MCF 10A (cell line): ENCODE measurements at regions not wholly inside any gene's neighbourhood (a gene's known extent, or its start where the extent isn't known, plus 50 kb on each side); places are given as distances from the start of the nearest gene placed in this dataset.

ENCODE experiments used
- BruUV-seq: library from RNA; stranded (reverse); fragments of 400-500 nt; replicated peaks from 2 replicates; lab custom pipeline; 2021; lab: Mats Ljungman, UMichigan
- CTCF ChIA-PET: fragments of 300-600 bp; sonication (Branson Sonifier 250); formaldehyde crosslinking; extraction: SDS; loops from one replicate; lab custom pipeline; 2021; ENCODE audit warnings: antibody characterized with exemption, inconsistent platforms; lab: Yijun Ruan, JAX
- POLR2A ChIA-PET: fragments of 300-600, 350-650 bp; sonication (Branson Sonifier 250); formaldehyde crosslinking; extraction: SDS; loops from one replicate; lab custom pipeline; 2020; ENCODE audit warnings: antibody characterized with exemption, inconsistent platforms; lab: Yijun Ruan, JAX
- DNase-seq: peaks from one replicate; pipeline ENCODE4 v3.0.0-alpha.2; 2018; ENCODE audit not compliant: unreplicated experiment
- H3K27ac Mint-ChIP-seq: one replicate; pipeline ENCODE4 v1.8.0; 2022; ENCODE audit warnings: mild to moderate bottlenecking, low read depth, mixed read lengths; ENCODE audit not compliant: unreplicated experiment
- H3K27me3 Mint-ChIP-seq: one replicate; pipeline ENCODE4 v1.8.0; 2022; ENCODE audit warnings: mixed read lengths; ENCODE audit not compliant: insufficient read depth, unreplicated experiment
- H3K36me3 Mint-ChIP-seq: one replicate; pipeline ENCODE4 v1.8.0; 2022; ENCODE audit warnings: mild to moderate bottlenecking, moderate library complexity, mixed read lengths; ENCODE audit not compliant: insufficient read depth, unreplicated experiment
- H3K4me1 Mint-ChIP-seq: one replicate; pipeline ENCODE4 v1.8.0; 2022; ENCODE audit warnings: mixed read lengths; ENCODE audit not compliant: insufficient read depth, unreplicated experiment
- H3K4me3 Mint-ChIP-seq: one replicate; pipeline ENCODE4 v1.8.0; 2022; ENCODE audit warnings: mild to moderate bottlenecking, moderate library complexity, mixed read lengths; ENCODE audit not compliant: unreplicated experiment
- H3K9me3 Mint-ChIP-seq: one replicate; pipeline ENCODE4 v1.8.0; 2022; ENCODE audit warnings: mixed read lengths; ENCODE audit not compliant: unreplicated experiment
- intact Hi-C: fragments of 100-400 bp; cut with micrococcal nuclease; formaldehyde crosslinking; loops from 2 replicates; pipeline ENCODE4 v1.14.1; 2022
- TF ChIP-seq, protein P1 (sequence below): fragments of 200-600 bp; IDR thresholded peaks from one replicate; pipeline ENCODE4 v1.8.0; 2022; ENCODE audit warnings: antibody characterized with exemption, mild to moderate bottlenecking; ENCODE audit not compliant: unreplicated experiment

DNA sequence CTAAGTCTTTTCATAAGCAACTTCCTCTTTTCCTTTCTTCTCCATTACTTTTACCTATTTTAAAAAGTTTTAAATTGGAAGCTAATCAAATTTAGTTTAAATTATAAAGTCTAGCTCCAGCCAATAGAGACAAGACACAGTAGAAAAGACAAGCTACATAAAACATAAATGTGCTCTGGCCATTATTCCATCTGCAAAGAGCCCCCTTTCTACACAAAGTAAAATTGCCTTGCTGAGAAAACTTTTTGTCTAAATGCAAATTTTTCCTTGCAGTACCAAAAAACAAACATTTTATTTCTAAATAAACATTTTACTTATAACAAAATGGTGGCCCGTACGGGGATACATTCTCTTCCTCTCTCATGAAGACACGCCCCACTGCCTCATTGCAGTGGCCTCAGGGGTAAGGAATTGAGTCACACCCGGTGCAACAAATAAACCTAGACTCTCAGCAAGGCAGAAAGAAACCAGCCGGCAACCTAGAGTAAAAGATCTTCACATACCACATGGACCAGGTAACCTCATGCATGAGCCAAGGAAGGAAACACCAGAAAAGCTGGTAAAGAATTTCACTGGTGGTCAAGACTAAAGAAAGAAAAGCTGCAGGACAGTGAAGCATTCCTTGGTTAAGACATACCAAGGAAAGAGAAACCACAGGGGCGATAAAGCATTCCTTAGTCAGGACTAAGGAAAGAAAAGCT, 71.6 kb upstream of the ZNF746 start:
- H3K4me1 Mint-ChIP-seq, result peaks cover 5% of the 10 kb centered on the region
- intact Hi-C loops, result no loop called here
- no peak for DNase-seq
- H3K9me3 Mint-ChIP-seq, result peaks cover 20% of the 10 kb centered on the region
- H3K4me3 Mint-ChIP-seq, result no peak overlapping the region
- CTCF ChIA-PET, result interaction anchor here (1.2 to 1.5 kb wide), 2 partner anchors 9 to 56 kb away, joined by 3 to 4 read pairs; no protein-coding TSS in a partner anchor
- no TSS peak for BruUV-seq
- H3K36me3 Mint-ChIP-seq, result peaks cover 11% of the 10 kb centered on the region
- TF ChIP-seq, protein P1, sequence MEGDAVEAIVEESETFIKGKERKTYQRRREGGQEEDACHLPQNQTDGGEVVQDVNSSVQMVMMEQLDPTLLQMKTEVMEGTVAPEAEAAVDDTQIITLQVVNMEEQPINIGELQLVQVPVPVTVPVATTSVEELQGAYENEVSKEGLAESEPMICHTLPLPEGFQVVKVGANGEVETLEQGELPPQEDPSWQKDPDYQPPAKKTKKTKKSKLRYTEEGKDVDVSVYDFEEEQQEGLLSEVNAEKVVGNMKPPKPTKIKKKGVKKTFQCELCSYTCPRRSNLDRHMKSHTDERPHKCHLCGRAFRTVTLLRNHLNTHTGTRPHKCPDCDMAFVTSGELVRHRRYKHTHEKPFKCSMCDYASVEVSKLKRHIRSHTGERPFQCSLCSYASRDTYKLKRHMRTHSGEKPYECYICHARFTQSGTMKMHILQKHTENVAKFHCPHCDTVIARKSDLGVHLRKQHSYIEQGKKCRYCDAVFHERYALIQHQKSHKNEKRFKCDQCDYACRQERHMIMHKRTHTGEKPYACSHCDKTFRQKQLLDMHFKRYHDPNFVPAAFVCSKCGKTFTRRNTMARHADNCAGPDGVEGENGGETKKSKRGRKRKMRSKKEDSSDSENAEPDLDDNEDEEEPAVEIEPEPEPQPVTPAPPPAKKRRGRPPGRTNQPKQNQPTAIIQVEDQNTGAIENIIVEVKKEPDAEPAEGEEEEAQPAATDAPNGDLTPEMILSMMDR, result no peak
- POLR2A ChIA-PET, result no interaction called here
- H3K27me3 Mint-ChIP-seq, result no peaks in the 10 kb centered on the region
- H3K27ac Mint-ChIP-seq, result no peak overlapping the region

DNA sequence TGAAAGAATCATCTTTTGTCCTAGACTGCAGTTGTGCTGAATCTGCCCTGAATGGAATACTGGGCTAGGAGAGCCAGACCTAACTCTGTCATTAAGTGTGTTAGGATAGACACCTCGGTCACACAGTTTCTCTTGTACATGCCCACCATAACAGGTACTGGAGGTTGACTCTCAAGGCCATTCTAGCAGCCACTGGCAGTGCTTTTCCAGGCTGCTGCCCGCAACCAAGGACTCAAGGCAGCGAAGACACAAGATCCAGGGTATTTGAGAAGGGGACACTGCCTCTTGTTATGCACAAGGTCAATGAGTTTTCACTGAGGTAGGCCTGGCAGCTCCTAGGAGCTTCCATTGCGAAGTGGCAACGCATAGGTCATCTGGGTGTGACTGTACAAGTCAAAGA, 70.6 kb upstream of the ZNF746 start:
- ChIA-PET CTCF (interaction anchor here (1.2 to 1.5 kb wide), 2 partner anchors 8 to 57 kb away, joined by 3 to 4 read pairs; no protein-coding TSS in a partner anchor), POLR2A (no interaction called here)
- no peak for DNase-seq
- no TSS peak for BruUV-seq
- no peak overlapping the region for H3K27ac Mint-ChIP-seq
- intact Hi-C loops, result no loop called here
- peaks cover 20% of the 10 kb centered on the region for H3K9me3 Mint-ChIP-seq
- TF ChIP-seq, protein P1, result no peak
- H3K27me3 Mint-ChIP-seq, result no peaks in the 10 kb centered on the region
- H3K36me3 Mint-ChIP-seq, result peaks cover 11% of the 10 kb centered on the region
- H3K4me1 Mint-ChIP-seq, result peaks cover 5% of the 10 kb centered on the region
- no peak overlapping the region for H3K4me3 Mint-ChIP-seq

DNA sequence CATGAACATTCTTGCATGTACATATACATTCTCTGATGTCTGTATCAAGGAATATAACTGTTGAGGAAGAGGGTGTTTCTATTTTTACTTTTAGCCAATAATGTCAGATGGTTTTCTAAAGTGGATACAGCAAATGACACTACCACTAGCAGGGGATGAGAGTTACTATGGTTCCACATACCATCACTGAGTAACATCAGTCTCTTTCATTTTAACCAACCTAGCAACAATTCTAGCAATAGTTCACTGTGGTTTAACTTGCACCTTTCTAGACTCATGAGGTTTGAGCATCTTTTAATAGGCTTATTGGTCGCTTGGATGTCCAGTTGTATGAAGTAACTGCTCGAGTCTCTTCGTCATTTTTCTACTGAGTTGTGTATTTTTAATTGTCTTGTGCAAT, 68.5 kb upstream of the ZNF746 start:
- no peak for DNase-seq
- CTCF ChIA-PET, result no interaction called here
- H3K36me3 Mint-ChIP-seq, result peaks cover 11% of the 10 kb centered on the region
- TF ChIP-seq, protein P1, result no peak
- peaks cover 5% of the 10 kb centered on the region for H3K4me1 Mint-ChIP-seq
- H3K27me3 Mint-ChIP-seq, result no peaks in the 10 kb centered on the region
- H3K4me3 Mint-ChIP-seq, result no peak overlapping the region
- BruUV-seq, result no TSS peak
- POLR2A ChIA-PET, result interaction anchor here (0.7 kb wide), 2 partner anchors 105 to 1198 kb away, joined by 3 read pairs; no protein-coding TSS in a partner anchor
- H3K9me3 Mint-ChIP-seq, result peaks cover 12% of the 10 kb centered on the region
- H3K27ac Mint-ChIP-seq, result no peak overlapping the region
- intact Hi-C loops, result no loop called here

DNA sequence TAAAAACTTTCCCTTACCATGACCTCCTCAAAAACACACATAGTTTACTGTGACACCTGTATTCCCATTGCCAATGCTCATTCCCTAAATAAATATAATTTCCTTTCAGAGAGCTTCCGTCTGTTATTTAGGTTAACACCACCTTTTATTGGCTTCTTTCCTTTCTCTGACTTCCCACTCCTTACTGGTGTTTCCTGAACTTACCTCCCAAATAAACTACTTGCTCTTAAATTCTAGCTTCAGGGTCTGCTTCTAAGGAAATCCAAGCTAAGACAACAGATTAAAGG, 67.4 kb upstream of the ZNF746 start:
- H3K4me3 Mint-ChIP-seq, result no peak overlapping the region
- H3K9me3 Mint-ChIP-seq, result peaks cover 10% of the 10 kb centered on the region
- no peak overlapping the region for H3K27ac Mint-ChIP-seq
- peaks cover 11% of the 10 kb centered on the region for H3K36me3 Mint-ChIP-seq
- intact Hi-C loops, result no loop called here
- TF ChIP-seq, protein P1, result no peak
- H3K27me3 Mint-ChIP-seq, result no peaks in the 10 kb centered on the region
- no TSS peak for BruUV-seq
- DNase-seq, result no peak
- POLR2A ChIA-PET, result no interaction called here
- CTCF ChIA-PET, result interaction anchor here (0.7 kb wide), 1 partner anchor 214 kb away, joined by 3 read pairs; no protein-coding TSS in a partner anchor
- H3K4me1 Mint-ChIP-seq, result peaks cover 9% of the 10 kb centered on the region
